ENCODE measurements at regions not wholly inside any gene's neighbourhood (a gene's known extent, or its start where the extent isn't known, plus 50 kb on each side); places are given as distances from the start of the nearest gene placed in this dataset.

- no peak for TF ChIP-seq CTCF (IDR thresholded peaks at IDR 0.05; ENCODE audit: low read depth, low read length, missing control alignments)
- no peak overlapping the region for H3K4me3 ChIP-seq (ENCODE audit: low read depth, low read length)
- in situ Hi-C loops (cut with HindIII; ENCODE audit: low sequenced_read_pairs), result no loop called here
- DNase-seq (ENCODE audit: low read depth), result no peak
Measured at GRCh38 chr11:109584001-109584972, 162.3 kb downstream of the C11orf87 start.

- no peak for TF ChIP-seq CTCF (IDR thresholded peaks at IDR 0.05; ENCODE audit: low read depth, low read length, missing control alignments)
- no peak overlapping the region for H3K4me3 ChIP-seq (ENCODE audit: low read depth, low read length)
- in situ Hi-C loops (cut with HindIII; ENCODE audit: low sequenced_read_pairs), result no loop called here
- DNase-seq (ENCODE audit: low read depth), result no peak
Measured at GRCh38 chr11:109586789-109587188, 164.8 kb downstream of the C11orf87 start.

GRCh38 chr11:109590782-109591181 is 168.8 kb downstream of the C11orf87 start:
- in situ Hi-C loops (cut with HindIII; ENCODE audit: low sequenced_read_pairs), result no loop called here

GRCh38 chr11:109597336-109597735 is 175.3 kb downstream of the C11orf87 start:
- no peak overlapping the region for H3K4me3 ChIP-seq (ENCODE audit: low read depth, low read length)
- in situ Hi-C loops (cut with HindIII; ENCODE audit: low sequenced_read_pairs), result no loop called here
- TF ChIP-seq CTCF (IDR thresholded peaks at IDR 0.05; ENCODE audit: low read depth, low read length, missing control alignments), result no peak
- no peak for DNase-seq (ENCODE audit: low read depth)

More at GRCh38 chr11:109590782-109591181, 168.8 kb downstream of the C11orf87 start:
- TF ChIP-seq CTCF (IDR thresholded peaks at IDR 0.05; ENCODE audit: low read depth, low read length, missing control alignments), result no peak
- H3K4me3 ChIP-seq (ENCODE audit: low read depth, low read length), result no peak overlapping the region
- DNase-seq (ENCODE audit: low read depth), result no peak

- TF ChIP-seq CTCF (IDR thresholded peaks at IDR 0.05; ENCODE audit: low read depth, low read length, missing control alignments), result no peak
- in situ Hi-C loops (cut with HindIII; ENCODE audit: low sequenced_read_pairs), result loop anchor here (5.0 kb wide), 1 partner anchor 38 kb away; no protein-coding TSS in a partner anchor
- H3K4me3 ChIP-seq (ENCODE audit: low read depth, low read length), result no peak overlapping the region
- peak; percentile 22 for DNase-seq (ENCODE audit: low read depth)
Measured at GRCh38 chr11:109604481-109605400, 182.8 kb downstream of the C11orf87 start.

GRCh38 chr11:109606256-109606655 is 184.3 kb downstream of the C11orf87 start:
- TF ChIP-seq CTCF (IDR thresholded peaks at IDR 0.05; ENCODE audit: low read depth, low read length, missing control alignments), result no peak
- in situ Hi-C loops (cut with HindIII; ENCODE audit: low sequenced_read_pairs), result no loop called here

More at GRCh38 chr11:109606256-109606655, 184.3 kb downstream of the C11orf87 start:
- no peak for DNase-seq (ENCODE audit: low read depth)
- H3K4me3 ChIP-seq (ENCODE audit: low read depth, low read length), result no peak overlapping the region

Data from astrocyte of the cerebellum (primary cell).